NB4 (cell line): ENCODE measurements at regions not wholly inside any gene's neighbourhood (a gene's known extent, or its start where the extent isn't known, plus 50 kb on each side); places are given as distances from the start of the nearest gene placed in this dataset.

Source experiments
- MAX ChIP-seq: IDR thresholded peaks from 2 replicates; pipeline ENCODE4 v1.6.1; 2011; ENCODE audit warnings: low read depth, low read length
- TF ChIP-seq, protein P1 (sequence below): IDR thresholded peaks from one replicate; pipeline ENCODE4 v1.5.1; 2012; ENCODE audit warnings: low read depth, low read length

DNA sequence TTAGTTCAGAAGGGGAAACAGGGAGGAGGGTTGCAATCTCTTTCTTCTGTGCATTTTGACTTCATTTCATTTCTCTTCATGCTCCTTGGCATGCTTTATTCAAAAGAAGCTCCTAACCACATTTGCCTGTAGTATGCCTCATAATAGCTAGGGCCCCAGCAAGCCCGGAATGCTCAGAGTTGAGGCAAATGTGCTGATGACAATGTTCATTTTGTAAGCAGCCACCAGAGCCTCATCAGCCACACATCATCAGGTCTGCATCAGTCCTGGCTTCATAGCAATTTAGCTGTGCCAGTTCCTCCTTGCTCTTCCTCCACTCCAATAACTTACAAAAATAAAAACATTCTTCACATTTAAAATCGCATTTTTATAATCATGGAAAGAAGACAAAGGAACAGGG is 65.4 kb upstream of the MMADHC start:
- TF ChIP-seq, protein P1, sequence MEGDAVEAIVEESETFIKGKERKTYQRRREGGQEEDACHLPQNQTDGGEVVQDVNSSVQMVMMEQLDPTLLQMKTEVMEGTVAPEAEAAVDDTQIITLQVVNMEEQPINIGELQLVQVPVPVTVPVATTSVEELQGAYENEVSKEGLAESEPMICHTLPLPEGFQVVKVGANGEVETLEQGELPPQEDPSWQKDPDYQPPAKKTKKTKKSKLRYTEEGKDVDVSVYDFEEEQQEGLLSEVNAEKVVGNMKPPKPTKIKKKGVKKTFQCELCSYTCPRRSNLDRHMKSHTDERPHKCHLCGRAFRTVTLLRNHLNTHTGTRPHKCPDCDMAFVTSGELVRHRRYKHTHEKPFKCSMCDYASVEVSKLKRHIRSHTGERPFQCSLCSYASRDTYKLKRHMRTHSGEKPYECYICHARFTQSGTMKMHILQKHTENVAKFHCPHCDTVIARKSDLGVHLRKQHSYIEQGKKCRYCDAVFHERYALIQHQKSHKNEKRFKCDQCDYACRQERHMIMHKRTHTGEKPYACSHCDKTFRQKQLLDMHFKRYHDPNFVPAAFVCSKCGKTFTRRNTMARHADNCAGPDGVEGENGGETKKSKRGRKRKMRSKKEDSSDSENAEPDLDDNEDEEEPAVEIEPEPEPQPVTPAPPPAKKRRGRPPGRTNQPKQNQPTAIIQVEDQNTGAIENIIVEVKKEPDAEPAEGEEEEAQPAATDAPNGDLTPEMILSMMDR = no peak
- no peak for TF ChIP-seq MAX
